MCF 10A (cell line): ENCODE measurements at regions not wholly inside any gene's neighbourhood (a gene's known extent, or its start where the extent isn't known, plus 50 kb on each side); places are given as distances from the start of the nearest gene placed in this dataset.

Experiments used
- BruUV-seq: library from RNA; stranded (reverse); fragments of 400-500 nt; replicated peaks from 2 replicates; lab custom pipeline; 2021; lab: Mats Ljungman, UMichigan
- CTCF ChIA-PET: fragments of 300-600 bp; sonication (Branson Sonifier 250); formaldehyde crosslinking; extraction: SDS; loops from one replicate; lab custom pipeline; 2021; ENCODE audit warnings: antibody characterized with exemption, inconsistent platforms; lab: Yijun Ruan, JAX
- POLR2A ChIA-PET: fragments of 300-600, 350-650 bp; sonication (Branson Sonifier 250); formaldehyde crosslinking; extraction: SDS; loops from one replicate; lab custom pipeline; 2020; ENCODE audit warnings: antibody characterized with exemption, inconsistent platforms; lab: Yijun Ruan, JAX
- DNase-seq: peaks from one replicate; pipeline ENCODE4 v3.0.0-alpha.2; 2018; ENCODE audit not compliant: unreplicated experiment
- H3K27ac Mint-ChIP-seq: one replicate; pipeline ENCODE4 v1.8.0; 2022; ENCODE audit warnings: mild to moderate bottlenecking, low read depth, mixed read lengths; ENCODE audit not compliant: unreplicated experiment
- H3K27me3 Mint-ChIP-seq: one replicate; pipeline ENCODE4 v1.8.0; 2022; ENCODE audit warnings: mixed read lengths; ENCODE audit not compliant: insufficient read depth, unreplicated experiment
- H3K36me3 Mint-ChIP-seq: one replicate; pipeline ENCODE4 v1.8.0; 2022; ENCODE audit warnings: mild to moderate bottlenecking, moderate library complexity, mixed read lengths; ENCODE audit not compliant: insufficient read depth, unreplicated experiment
- H3K4me1 Mint-ChIP-seq: one replicate; pipeline ENCODE4 v1.8.0; 2022; ENCODE audit warnings: mixed read lengths; ENCODE audit not compliant: insufficient read depth, unreplicated experiment
- H3K4me3 Mint-ChIP-seq: one replicate; pipeline ENCODE4 v1.8.0; 2022; ENCODE audit warnings: mild to moderate bottlenecking, moderate library complexity, mixed read lengths; ENCODE audit not compliant: unreplicated experiment
- H3K9me3 Mint-ChIP-seq: one replicate; pipeline ENCODE4 v1.8.0; 2022; ENCODE audit warnings: mixed read lengths; ENCODE audit not compliant: unreplicated experiment
- intact Hi-C: fragments of 100-400 bp; cut with micrococcal nuclease; formaldehyde crosslinking; loops from 2 replicates; pipeline ENCODE4 v1.14.1; 2022
- TF ChIP-seq, protein P1 (sequence below): fragments of 200-600 bp; IDR thresholded peaks from one replicate; pipeline ENCODE4 v1.8.0; 2022; ENCODE audit warnings: antibody characterized with exemption, mild to moderate bottlenecking; ENCODE audit not compliant: unreplicated experiment

DNA sequence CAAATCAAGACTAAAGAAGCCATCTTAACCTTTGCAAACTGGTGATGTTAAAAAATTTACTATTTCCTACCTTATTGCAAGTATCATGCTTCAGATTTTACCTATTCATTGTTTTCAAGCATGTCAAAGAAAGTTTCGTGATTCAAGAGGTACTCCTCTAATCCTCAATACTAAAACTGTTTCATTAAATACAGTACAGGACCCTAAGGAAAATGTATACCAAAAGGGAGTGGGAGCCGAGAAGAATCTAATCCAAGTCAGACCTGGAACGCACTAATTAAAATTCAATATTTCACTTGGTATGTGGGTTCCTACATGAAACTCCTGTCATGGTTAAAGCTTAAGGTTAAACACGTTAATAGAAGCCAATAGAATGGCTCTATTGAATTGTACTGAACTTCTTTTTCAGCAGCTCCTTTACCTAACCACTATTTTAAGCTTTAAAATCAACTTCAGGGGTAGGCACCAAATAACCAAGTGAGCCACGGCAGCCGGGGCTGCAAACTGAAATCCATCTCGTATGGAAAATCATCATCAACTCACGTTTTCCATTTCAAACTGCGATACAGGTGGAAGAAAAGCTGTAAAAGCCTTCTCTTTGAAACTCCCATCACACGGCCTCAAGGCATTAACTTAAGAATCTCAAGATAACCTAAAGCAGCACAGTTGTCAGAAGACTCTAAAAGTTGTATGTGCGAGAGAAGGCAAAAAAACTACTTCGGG is 188.8 kb downstream of the ZEB2 start:
- Mint-ChIP-seq H3K36me3 (no peaks in the 10 kb centered on the region), H3K4me1 (peaks cover 17% of the 10 kb centered on the region), H3K9me3 (no peaks in the 10 kb centered on the region), H3K27ac (peak overlapping the region; percentile 74), H3K27me3 (no peaks in the 10 kb centered on the region), H3K4me3 (peak overlapping the region; percentile 76)
- CTCF ChIA-PET: interaction anchor here (0.6 to 0.7 kb wide), 3 partner anchors 28 to 213 kb away, joined by 3 to 8 read pairs (median 3); no protein-coding TSS in a partner anchor
- POLR2A ChIA-PET: interaction anchor here (0.6 to 3.0 kb wide), 15 partner anchors 11 to 1138 kb away, joined by 3 to 12 read pairs (median 3); no protein-coding TSS in a partner anchor
- DNase-seq: peak; percentile 35
- TF ChIP-seq, protein P1, sequence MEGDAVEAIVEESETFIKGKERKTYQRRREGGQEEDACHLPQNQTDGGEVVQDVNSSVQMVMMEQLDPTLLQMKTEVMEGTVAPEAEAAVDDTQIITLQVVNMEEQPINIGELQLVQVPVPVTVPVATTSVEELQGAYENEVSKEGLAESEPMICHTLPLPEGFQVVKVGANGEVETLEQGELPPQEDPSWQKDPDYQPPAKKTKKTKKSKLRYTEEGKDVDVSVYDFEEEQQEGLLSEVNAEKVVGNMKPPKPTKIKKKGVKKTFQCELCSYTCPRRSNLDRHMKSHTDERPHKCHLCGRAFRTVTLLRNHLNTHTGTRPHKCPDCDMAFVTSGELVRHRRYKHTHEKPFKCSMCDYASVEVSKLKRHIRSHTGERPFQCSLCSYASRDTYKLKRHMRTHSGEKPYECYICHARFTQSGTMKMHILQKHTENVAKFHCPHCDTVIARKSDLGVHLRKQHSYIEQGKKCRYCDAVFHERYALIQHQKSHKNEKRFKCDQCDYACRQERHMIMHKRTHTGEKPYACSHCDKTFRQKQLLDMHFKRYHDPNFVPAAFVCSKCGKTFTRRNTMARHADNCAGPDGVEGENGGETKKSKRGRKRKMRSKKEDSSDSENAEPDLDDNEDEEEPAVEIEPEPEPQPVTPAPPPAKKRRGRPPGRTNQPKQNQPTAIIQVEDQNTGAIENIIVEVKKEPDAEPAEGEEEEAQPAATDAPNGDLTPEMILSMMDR: no peak
- BruUV-seq: TSS peak; percentile 35
- intact Hi-C loops: loop anchor here (2.0 to 10.0 kb wide), 3 partner anchors 81 to 564 kb away; no protein-coding TSS in a partner anchor

DNA sequence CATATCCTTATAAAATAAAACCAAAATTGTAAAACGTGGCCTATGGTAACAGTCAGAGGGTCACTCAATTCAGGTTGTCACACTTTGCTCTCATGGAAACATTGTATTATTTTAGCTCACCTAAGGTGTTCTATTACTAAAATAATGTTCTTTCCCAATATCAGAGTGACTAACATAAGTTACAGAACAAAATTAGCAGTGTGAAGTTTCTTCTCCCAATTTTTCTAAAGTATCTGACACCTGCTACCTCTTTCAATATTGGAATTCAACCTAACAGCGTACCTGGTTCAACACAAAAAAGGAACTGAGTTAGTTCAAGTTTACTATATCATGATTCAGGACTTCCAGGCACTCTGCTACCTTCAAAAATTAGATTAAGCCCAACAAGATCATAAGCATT is 190.4 kb downstream of the ZEB2 start:
- CTCF ChIA-PET: interaction anchor here (0.5 kb wide), 1 partner anchor 10 kb away, joined by 4 read pairs; no protein-coding TSS in a partner anchor
- intact Hi-C loops: no loop called here

DNA sequence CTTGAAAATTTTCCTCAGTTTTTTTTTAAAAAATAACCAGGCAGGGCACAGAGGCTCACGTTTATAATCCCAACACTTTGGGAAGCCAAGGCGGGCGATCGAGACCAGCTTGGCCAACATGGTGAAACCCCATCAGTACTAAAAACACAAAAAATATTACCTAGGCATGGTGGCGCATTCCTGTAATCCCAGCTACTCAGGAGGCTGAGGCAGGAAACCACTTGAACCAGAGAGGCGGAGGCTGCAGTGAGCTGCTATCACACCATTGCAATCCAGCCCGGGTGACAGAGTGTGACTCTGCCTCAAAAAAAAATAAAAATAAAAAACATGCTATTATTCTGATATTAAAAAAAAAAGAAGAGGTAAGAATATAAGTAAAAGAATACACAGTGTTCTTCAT is 191.0 kb downstream of the ZEB2 start:
- H3K36me3 Mint-ChIP-seq: no peaks in the 10 kb centered on the region
- peaks cover 35% of the 10 kb centered on the region for H3K4me1 Mint-ChIP-seq
- no peak overlapping the region for H3K4me3 Mint-ChIP-seq
- H3K27ac Mint-ChIP-seq: no peak overlapping the region
- H3K9me3 Mint-ChIP-seq: no peaks in the 10 kb centered on the region
- BruUV-seq: no TSS peak
- CTCF ChIA-PET: interaction anchor here (0.5 to 1.3 kb wide), 4 partner anchors 10 to 331 kb away, joined by 3 to 4 read pairs (median 3); no protein-coding TSS in a partner anchor
- H3K27me3 Mint-ChIP-seq: no peaks in the 10 kb centered on the region
- TF ChIP-seq, protein P1: no peak
- intact Hi-C loops: no loop called here
- no peak for DNase-seq
- POLR2A ChIA-PET: no interaction called here

More for the DNA sequence above, 190.4 kb downstream of the ZEB2 start:
- Mint-ChIP-seq H3K27ac (no peak overlapping the region), H3K27me3 (no peaks in the 10 kb centered on the region), H3K9me3 (no peaks in the 10 kb centered on the region), H3K4me3 (no peak overlapping the region), H3K4me1 (peaks cover 30% of the 10 kb centered on the region), H3K36me3 (no peaks in the 10 kb centered on the region)
- TF ChIP-seq, protein P1: no peak
- DNase-seq: no peak
- no TSS peak for BruUV-seq
- POLR2A ChIA-PET: no interaction called here

DNA sequence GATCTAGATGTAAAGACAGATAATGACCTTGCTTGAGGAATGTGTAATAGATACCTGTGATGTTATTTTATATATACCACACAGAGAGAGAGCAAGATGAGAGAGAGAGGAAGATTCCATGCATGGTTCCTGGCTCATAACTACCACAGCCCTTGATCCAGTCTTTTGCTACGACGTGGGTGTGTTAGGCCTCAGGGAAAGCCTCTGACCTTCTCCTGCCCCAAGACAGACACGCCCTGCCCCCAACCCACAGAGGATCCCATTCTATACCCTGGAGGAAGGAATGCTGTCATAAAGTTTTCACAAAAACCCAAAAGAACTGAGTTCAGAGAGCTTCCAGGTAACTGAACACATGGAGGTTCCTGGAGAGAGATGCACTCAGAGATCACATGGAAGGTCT is 193.1 kb downstream of the ZEB2 start:
- ChIA-PET POLR2A (no interaction called here), CTCF (no interaction called here)
- TF ChIP-seq, protein P1: no peak
- DNase-seq: no peak
- H3K27ac Mint-ChIP-seq: no peak overlapping the region
- intact Hi-C loops: no loop called here
- no peak overlapping the region for H3K4me3 Mint-ChIP-seq
- no peaks in the 10 kb centered on the region for H3K9me3 Mint-ChIP-seq
- H3K4me1 Mint-ChIP-seq: peaks cover 38% of the 10 kb centered on the region
- BruUV-seq: no TSS peak
- H3K27me3 Mint-ChIP-seq: no peaks in the 10 kb centered on the region
- H3K36me3 Mint-ChIP-seq: no peaks in the 10 kb centered on the region
